Immature natural killer cell (primary cell): ENCODE measurements at regions not wholly inside any gene's neighbourhood (a gene's known extent, or its start where the extent isn't known, plus 50 kb on each side); places are given as distances from the start of the nearest gene placed in this dataset.
"Not testable (repeated sequence)": the region's sequence is repeated elsewhere in the genome, so short reads cannot be mapped to it uniquely, and the experiment has no call there.

Experiments
- DNase-seq, 3 donors: peaks; one replicate each; pipeline ENCODE4 v3.0.0; 2022; ENCODE audit warnings: mixed read lengths in 1 of 3
- H3K27ac Mint-ChIP-seq, 6 donors: one replicate each; pipeline ENCODE4 v1.8.0; 2020; ENCODE audit warnings: mixed read lengths in 6 of 6, mild to moderate bottlenecking in 5 of 6, inconsistent platforms in 4 of 6, moderate library complexity in 3 of 6
- H3K27me3 Mint-ChIP-seq, 3 donors: one replicate each; pipeline ENCODE4 v1.8.0; 2020 to 2021; ENCODE audit warnings: low read depth in 3 of 3, mild to moderate bottlenecking in 3 of 3, mixed read lengths in 3 of 3, moderate library complexity in 3 of 3, inconsistent platforms in 1 of 3
- H3K36me3 Mint-ChIP-seq, 3 donors: one replicate each; pipeline ENCODE4 v1.8.0; 2020; ENCODE audit warnings: mixed read lengths in 3 of 3, inconsistent platforms in 2 of 3, mild to moderate bottlenecking in 2 of 3
- H3K4me1 Mint-ChIP-seq, 2 donors: one replicate each; pipeline ENCODE4 v1.8.0; 2020; ENCODE audit warnings: inconsistent platforms in 2 of 2, mild to moderate bottlenecking in 2 of 2, mixed read lengths in 2 of 2, moderate library complexity in 1 of 2
- H3K4me3 Mint-ChIP-seq, 5 donors: one replicate each; pipeline ENCODE4 v1.8.0; 2020; ENCODE audit warnings: mild to moderate bottlenecking in 5 of 5, mixed read lengths in 5 of 5, inconsistent platforms in 3 of 5, moderate library complexity in 3 of 5
- H3K9me3 Mint-ChIP-seq, 6 donors: one replicate each; pipeline ENCODE4 v1.8.0; 2020; ENCODE audit warnings: mild to moderate bottlenecking in 6 of 6, mixed read lengths in 6 of 6, inconsistent platforms in 4 of 6, moderate library complexity in 3 of 6

GRCh38 chr2:15752552-15753232 lies 161.0 kb downstream of the DDX1 start:
- Mint-ChIP-seq H3K27ac (no peak overlapping the region), H3K27me3 (peaks cover 0 to 4% (median 0%) of the 10 kb centered on the region in 3 donors), H3K36me3 (no peaks in the 10 kb centered on the region), H3K4me3 (no peak overlapping the region), H3K9me3 (no peaks in the 10 kb centered on the region), H3K4me1 (no peaks in the 10 kb centered on the region)
- DNase-seq = no peak

GRCh38 chr2:15753233-15753798 lies 161.6 kb downstream of the DDX1 start:
- no peak overlapping the region for H3K27ac Mint-ChIP-seq

GRCh38 chr2:15753811-15754702 lies 162.4 kb downstream of the DDX1 start:
- no peaks in the 10 kb centered on the region for H3K4me1 Mint-ChIP-seq
- H3K4me3 Mint-ChIP-seq = no peak overlapping the region
- H3K27ac Mint-ChIP-seq = no peak overlapping the region
- no peaks in the 10 kb centered on the region for H3K36me3 Mint-ChIP-seq
- H3K9me3 Mint-ChIP-seq = peaks cover 0 to 2% (median 0%) of the 10 kb centered on the region in 6 donors
- H3K27me3 Mint-ChIP-seq = peaks cover 0 to 2% (median 2%) of the 10 kb centered on the region in 3 donors
- no peak for DNase-seq

More at GRCh38 chr2:15753233-15753798, 161.6 kb downstream of the DDX1 start:
- no peaks in the 10 kb centered on the region for H3K4me1 Mint-ChIP-seq
- no peak for DNase-seq
- H3K4me3 Mint-ChIP-seq = no peak overlapping the region
- H3K9me3 Mint-ChIP-seq = peaks cover 0 to 1% (median 0%) of the 10 kb centered on the region in 6 donors
- peaks cover 0 to 4% (median 1%) of the 10 kb centered on the region in 3 donors for H3K27me3 Mint-ChIP-seq
- no peaks in the 10 kb centered on the region for H3K36me3 Mint-ChIP-seq

- Mint-ChIP-seq H3K27me3 (peaks cover 0 to 2% (median 0%) of the 10 kb centered on the region in 3 donors), H3K4me3 (no peak overlapping the region), H3K27ac (no peak overlapping the region), H3K36me3 (no peaks in the 10 kb centered on the region), H3K4me1 (no peaks in the 10 kb centered on the region), H3K9me3 (peaks cover 0 to 2% (median 0%) of the 10 kb centered on the region in 6 donors)
- DNase-seq = no peak
Observed at GRCh38 chr2:15754703-15755099, 163.0 kb downstream of the DDX1 start.

- Mint-ChIP-seq H3K4me1 (no peaks in the 10 kb centered on the region), H3K27me3 (peaks cover 0 to 2% (median 0%) of the 10 kb centered on the region in 3 donors), H3K9me3 (peaks cover 0 to 2% (median 0%) of the 10 kb centered on the region in 6 donors), H3K4me3 (no peak overlapping the region), H3K27ac (no peak overlapping the region), H3K36me3 (no peaks in the 10 kb centered on the region)
- DNase-seq = no peak
Observed at GRCh38 chr2:15755528-15755927, 163.9 kb downstream of the DDX1 start.

- H3K27me3 Mint-ChIP-seq = peaks cover 0 to 2% (median 0%) of the 10 kb centered on the region in 3 donors
- DNase-seq = no peak
- no peaks in the 10 kb centered on the region for H3K36me3 Mint-ChIP-seq
- H3K4me1 Mint-ChIP-seq = no peaks in the 10 kb centered on the region
- no peak overlapping the region for H3K4me3 Mint-ChIP-seq
- peaks cover 0 to 2% (median 0%) of the 10 kb centered on the region in 6 donors for H3K9me3 Mint-ChIP-seq
- no peak overlapping the region for H3K27ac Mint-ChIP-seq
Observed at GRCh38 chr2:15756011-15756550, 164.4 kb downstream of the DDX1 start.

GRCh38 chr2:15756882-15757819 lies 165.5 kb downstream of the DDX1 start:
- Mint-ChIP-seq H3K4me1 (no peaks in the 10 kb centered on the region), H3K27me3 (peaks cover 0 to 3% (median 0%) of the 10 kb centered on the region in 3 donors), H3K27ac (no peak overlapping the region), H3K36me3 (no peaks in the 10 kb centered on the region), H3K4me3 (no peak overlapping the region), H3K9me3 (peaks cover 0 to 2% (median 0%) of the 10 kb centered on the region in 6 donors)
- no peak for DNase-seq

- Mint-ChIP-seq H3K27me3 (peaks cover 0 to 4% (median 0%) of the 10 kb centered on the region in 3 donors), H3K27ac (no peak overlapping the region), H3K9me3 (peaks cover 0 to 2% (median 0%) of the 10 kb centered on the region in 6 donors), H3K36me3 (no peaks in the 10 kb centered on the region), H3K4me3 (no peak overlapping the region), H3K4me1 (no peaks in the 10 kb centered on the region)
- DNase-seq = no peak
Observed at GRCh38 chr2:15757820-15758586, 166.3 kb downstream of the DDX1 start.

- Mint-ChIP-seq H3K4me1 (no peaks in the 10 kb centered on the region), H3K27me3 (peaks cover 0 to 4% (median 0%) of the 10 kb centered on the region in 3 donors), H3K36me3 (no peaks in the 10 kb centered on the region), H3K4me3 (no peak overlapping the region), H3K27ac (no peak overlapping the region), H3K9me3 (peaks cover 0 to 2% (median 0%) of the 10 kb centered on the region in 6 donors)
- no peak for DNase-seq
Observed at GRCh38 chr2:15758848-15759247, 167.2 kb downstream of the DDX1 start.

GRCh38 chr2:15759385-15759784 lies 167.7 kb downstream of the DDX1 start:
- Mint-ChIP-seq H3K4me3 (no peak overlapping the region), H3K36me3 (no peaks in the 10 kb centered on the region), H3K27ac (no peak overlapping the region), H3K4me1 (no peaks in the 10 kb centered on the region), H3K9me3 (peaks cover 0 to 2% (median 0%) of the 10 kb centered on the region in 6 donors), H3K27me3 (peaks cover 0 to 4% (median 0%) of the 10 kb centered on the region in 3 donors)
- DNase-seq = no peak

GRCh38 chr2:15759791-15760190 lies 168.1 kb downstream of the DDX1 start:
- H3K27ac Mint-ChIP-seq, H3K36me3 Mint-ChIP-seq, H3K27me3 Mint-ChIP-seq, DNase-seq, H3K9me3 Mint-ChIP-seq, H3K4me3 Mint-ChIP-seq, H3K4me1 Mint-ChIP-seq: not testable (repeated sequence)

- no peak overlapping the region for H3K4me3 Mint-ChIP-seq
- H3K9me3 Mint-ChIP-seq = peaks cover 0 to 2% (median 0%) of the 10 kb centered on the region in 6 donors
- H3K27ac Mint-ChIP-seq = no peak overlapping the region
- H3K36me3 Mint-ChIP-seq = no peaks in the 10 kb centered on the region
- DNase-seq = no peak
- peaks cover 0 to 4% (median 2%) of the 10 kb centered on the region in 3 donors for H3K27me3 Mint-ChIP-seq
- H3K4me1 Mint-ChIP-seq = no peaks in the 10 kb centered on the region
Observed at GRCh38 chr2:15760232-15760910, 168.7 kb downstream of the DDX1 start.
